Ovary (tissue), 3 donors: ENCODE measurements at regions not wholly inside any gene's neighbourhood (a gene's known extent, or its start where the extent isn't known, plus 50 kb on each side); places are given as distances from the start of the nearest gene placed in this dataset.
"Not testable (repeated sequence)": the region's sequence is repeated elsewhere in the genome, so short reads cannot be mapped to it uniquely, and the experiment has no call there.

Experiments used
- EP300 ChIP-seq: sonication (generic); formaldehyde crosslinking; IDR thresholded peaks from one replicate; pipeline ENCODE4 v1.6.1; 2017; ENCODE audit warnings: antibody characterized with exemption
- POLR2A ChIP-seq: fragments of 450-650 bp; IDR thresholded peaks from one replicate; pipeline ENCODE4 v1.6.1; 2017; ENCODE audit warnings: antibody characterized with exemption, mild to moderate bottlenecking, moderate library complexity
- TF ChIP-seq, protein P1 (sequence below), 3 donors: fragments of 450-650 bp in 2 of 3; fragments of 200-600 bp in 1 of 3; IDR thresholded peaks; one replicate each; pipeline versions ENCODE4 v1.5.1 to v1.8.0; 2016 to 2022; ENCODE audit warnings: antibody characterized with exemption in 3 of 3, mild to moderate bottlenecking in 1 of 3
- donor health status: DM: no; HTN: no; CAD: no.

- TF ChIP-seq, protein P1, sequence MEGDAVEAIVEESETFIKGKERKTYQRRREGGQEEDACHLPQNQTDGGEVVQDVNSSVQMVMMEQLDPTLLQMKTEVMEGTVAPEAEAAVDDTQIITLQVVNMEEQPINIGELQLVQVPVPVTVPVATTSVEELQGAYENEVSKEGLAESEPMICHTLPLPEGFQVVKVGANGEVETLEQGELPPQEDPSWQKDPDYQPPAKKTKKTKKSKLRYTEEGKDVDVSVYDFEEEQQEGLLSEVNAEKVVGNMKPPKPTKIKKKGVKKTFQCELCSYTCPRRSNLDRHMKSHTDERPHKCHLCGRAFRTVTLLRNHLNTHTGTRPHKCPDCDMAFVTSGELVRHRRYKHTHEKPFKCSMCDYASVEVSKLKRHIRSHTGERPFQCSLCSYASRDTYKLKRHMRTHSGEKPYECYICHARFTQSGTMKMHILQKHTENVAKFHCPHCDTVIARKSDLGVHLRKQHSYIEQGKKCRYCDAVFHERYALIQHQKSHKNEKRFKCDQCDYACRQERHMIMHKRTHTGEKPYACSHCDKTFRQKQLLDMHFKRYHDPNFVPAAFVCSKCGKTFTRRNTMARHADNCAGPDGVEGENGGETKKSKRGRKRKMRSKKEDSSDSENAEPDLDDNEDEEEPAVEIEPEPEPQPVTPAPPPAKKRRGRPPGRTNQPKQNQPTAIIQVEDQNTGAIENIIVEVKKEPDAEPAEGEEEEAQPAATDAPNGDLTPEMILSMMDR (IDR thresholded peaks at IDR 0.05), result not testable (repeated sequence)
- TF ChIP-seq POLR2A, EP300: not testable (repeated sequence)
Measured at GRCh38 chrX:144129511-144129910, 245.6 kb downstream of the UBE2NL start.
